Lower leg skin (tissue), 4 donors: ENCODE measurements at regions not wholly inside any gene's neighbourhood (a gene's known extent, or its start where the extent isn't known, plus 50 kb on each side); places are given as distances from the start of the nearest gene placed in this dataset.

Experiments
- DNase-seq, 2 donors: peaks; one replicate each; pipeline ENCODE4 v3.0.0-alpha.2; 2019; ENCODE audit warnings: low spot score in 2 of 2
- H3K4me3 ChIP-seq: fragments of 200-600 bp; sonication (generic); 2 replicates; pipeline ENCODE4 v1.5.1; 2017; ENCODE audit warnings: mild to moderate bottlenecking, low read depth; ENCODE audit not compliant: poor library complexity, severe bottlenecking
- POLR2A ChIP-seq, 2 donors: fragments of 450-650 bp; IDR thresholded peaks; one replicate each; pipeline ENCODE4 v1.6.1; 2016 to 2017; ENCODE audit warnings: antibody characterized with exemption in 2 of 2, mild to moderate bottlenecking in 1 of 2, moderate library complexity in 1 of 2
- WGBS, 2 donors: methylation state at CpG; one replicate each; pipeline ENCODE4 v1.1.5; 2018; 5-methylcytosine and 5-hydroxymethylcytosine counted together
- intact Hi-C: fragments of 100-400 bp; cut with DNase I; formaldehyde crosslinking; loops from one replicate; pipeline ENCODE4 v1.15.0; 2023; ENCODE audit warnings: low total_unique reads
- TF ChIP-seq, protein P1 (sequence below), 3 donors: fragments of 450-650 bp; IDR thresholded peaks; one replicate each; pipeline ENCODE4 v1.5.1; 2016; ENCODE audit warnings: antibody characterized with exemption in 3 of 3, mild to moderate bottlenecking in 3 of 3, moderate library complexity in 2 of 3

DNA sequence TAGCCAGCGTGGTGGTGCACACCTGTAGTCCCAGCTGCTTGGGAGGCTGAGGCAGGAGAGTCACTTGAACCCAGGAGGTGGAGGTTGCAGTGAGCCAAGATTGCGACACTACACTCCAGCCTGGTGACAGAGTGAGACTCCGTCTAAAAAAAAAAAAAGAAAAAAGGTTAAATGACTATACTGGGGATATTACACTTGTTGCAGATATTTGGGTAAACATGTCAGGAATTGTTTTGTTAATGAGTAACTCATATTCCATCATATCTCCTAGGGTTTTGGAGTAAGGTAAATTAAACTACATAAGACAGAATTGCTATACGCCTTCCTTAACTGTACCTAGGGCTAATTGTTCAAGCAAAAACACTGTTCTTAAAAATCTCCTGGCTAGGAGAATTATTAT, 291.4 kb upstream of the IGFBP7 start:
- no peak for DNase-seq
- 88 to 90% methylated on average over 4 of the region's 4 CpGs for WGBS, 2 donors
- TF ChIP-seq POLR2A (IDR thresholded peaks at IDR 0.05): no peak
- TF ChIP-seq, protein P1, sequence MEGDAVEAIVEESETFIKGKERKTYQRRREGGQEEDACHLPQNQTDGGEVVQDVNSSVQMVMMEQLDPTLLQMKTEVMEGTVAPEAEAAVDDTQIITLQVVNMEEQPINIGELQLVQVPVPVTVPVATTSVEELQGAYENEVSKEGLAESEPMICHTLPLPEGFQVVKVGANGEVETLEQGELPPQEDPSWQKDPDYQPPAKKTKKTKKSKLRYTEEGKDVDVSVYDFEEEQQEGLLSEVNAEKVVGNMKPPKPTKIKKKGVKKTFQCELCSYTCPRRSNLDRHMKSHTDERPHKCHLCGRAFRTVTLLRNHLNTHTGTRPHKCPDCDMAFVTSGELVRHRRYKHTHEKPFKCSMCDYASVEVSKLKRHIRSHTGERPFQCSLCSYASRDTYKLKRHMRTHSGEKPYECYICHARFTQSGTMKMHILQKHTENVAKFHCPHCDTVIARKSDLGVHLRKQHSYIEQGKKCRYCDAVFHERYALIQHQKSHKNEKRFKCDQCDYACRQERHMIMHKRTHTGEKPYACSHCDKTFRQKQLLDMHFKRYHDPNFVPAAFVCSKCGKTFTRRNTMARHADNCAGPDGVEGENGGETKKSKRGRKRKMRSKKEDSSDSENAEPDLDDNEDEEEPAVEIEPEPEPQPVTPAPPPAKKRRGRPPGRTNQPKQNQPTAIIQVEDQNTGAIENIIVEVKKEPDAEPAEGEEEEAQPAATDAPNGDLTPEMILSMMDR (IDR thresholded peaks at IDR 0.05): no peak
- no peak overlapping the region for H3K4me3 ChIP-seq
- intact Hi-C loops: no loop called here

DNA sequence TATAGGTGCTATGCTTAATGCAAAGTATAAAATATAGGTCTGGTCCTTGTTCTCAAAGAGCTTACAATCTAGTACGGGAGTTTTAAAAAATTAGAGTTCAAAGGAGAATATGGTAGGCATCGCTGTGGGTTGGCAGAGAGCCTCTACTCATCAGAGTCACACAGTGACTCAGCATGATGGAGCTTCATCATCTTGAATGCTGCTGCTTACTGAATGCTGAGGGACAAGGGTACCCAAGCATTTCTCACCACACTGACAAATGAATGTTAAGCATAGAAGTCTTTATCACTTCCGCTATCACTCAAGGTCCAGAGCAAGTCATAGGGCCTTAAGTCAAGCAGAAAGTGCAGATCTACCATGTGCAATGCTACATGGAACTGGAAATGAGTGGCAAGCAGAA, 268.6 kb upstream of the IGFBP7 start:
- 88 to 97% methylated on average over 3 of the region's 3 CpGs for WGBS, 2 donors
- no peak overlapping the region for H3K4me3 ChIP-seq
- TF ChIP-seq, protein P1 (IDR thresholded peaks at IDR 0.05): no peak
- no peak for TF ChIP-seq POLR2A (IDR thresholded peaks at IDR 0.05)
- DNase-seq: no peak
- intact Hi-C loops: no loop called here

DNA sequence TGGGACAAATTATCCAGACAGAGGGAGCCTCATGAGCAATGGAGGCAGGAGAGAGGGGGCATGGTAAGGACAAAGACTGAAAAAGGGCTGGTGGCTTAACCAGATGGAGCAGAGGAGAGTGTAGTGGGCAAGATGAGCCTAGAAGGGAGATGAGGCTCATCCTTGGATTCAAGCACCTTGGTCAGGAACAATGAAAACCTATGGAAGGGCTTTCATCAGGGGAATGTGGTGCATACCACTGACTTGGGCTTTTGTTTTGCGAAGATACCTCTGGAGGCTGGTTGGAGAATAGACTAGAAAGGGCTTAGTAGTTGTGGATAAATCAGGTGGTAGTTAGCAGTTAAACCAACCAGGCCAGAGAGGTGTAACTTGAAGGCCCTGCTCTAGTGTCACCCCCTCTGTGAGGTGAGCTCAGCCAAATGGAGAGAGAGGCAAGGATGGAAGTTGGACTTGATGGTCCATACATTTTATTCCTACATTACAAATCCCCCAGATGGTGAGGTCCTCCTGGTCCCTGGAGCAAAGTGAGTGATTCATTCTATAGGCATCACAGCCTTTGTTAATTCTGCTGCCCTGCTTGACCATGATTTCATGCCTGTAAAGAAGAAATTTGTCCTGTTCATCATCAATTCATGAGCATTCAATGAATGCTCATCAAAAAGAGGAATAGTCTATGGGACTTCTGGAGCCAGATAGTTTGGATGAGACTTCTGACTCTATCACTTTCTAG, 264.8 kb upstream of the IGFBP7 start:
- 96 to 100% methylated on average over 1 of the region's 1 CpG for WGBS, 2 donors
- no peak for TF ChIP-seq POLR2A (IDR thresholded peaks at IDR 0.05)
- TF ChIP-seq, protein P1 (IDR thresholded peaks at IDR 0.05): no peak

DNA sequence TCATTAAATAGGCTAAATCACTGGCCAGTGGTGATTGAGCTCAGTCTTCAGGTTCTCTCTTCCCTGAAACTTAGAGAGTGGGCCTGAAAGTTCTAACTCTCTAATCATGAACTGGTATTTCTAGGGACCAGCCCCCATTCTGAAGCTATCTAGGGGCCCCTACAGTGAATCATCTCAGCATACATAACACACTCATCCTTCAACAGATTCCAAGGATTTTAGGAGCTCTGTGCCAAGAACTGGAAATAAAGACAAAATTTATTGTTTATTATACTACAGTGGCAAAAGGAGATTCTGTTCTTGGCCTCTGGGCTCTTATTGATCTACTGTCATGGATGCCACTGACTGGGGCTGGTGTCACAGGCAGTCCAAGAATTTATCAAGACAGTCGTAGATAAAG, 263.8 kb upstream of the IGFBP7 start:
- TF ChIP-seq POLR2A (IDR thresholded peaks at IDR 0.05): no peak
- TF ChIP-seq, protein P1 (IDR thresholded peaks at IDR 0.05): no peak
- 90 to 94% methylated on average over 1 of the region's 1 CpG for WGBS, 2 donors

More for the DNA sequence above, 264.8 kb upstream of the IGFBP7 start:
- DNase-seq: no peak
- intact Hi-C loops: no loop called here
- no peak overlapping the region for H3K4me3 ChIP-seq

DNA sequence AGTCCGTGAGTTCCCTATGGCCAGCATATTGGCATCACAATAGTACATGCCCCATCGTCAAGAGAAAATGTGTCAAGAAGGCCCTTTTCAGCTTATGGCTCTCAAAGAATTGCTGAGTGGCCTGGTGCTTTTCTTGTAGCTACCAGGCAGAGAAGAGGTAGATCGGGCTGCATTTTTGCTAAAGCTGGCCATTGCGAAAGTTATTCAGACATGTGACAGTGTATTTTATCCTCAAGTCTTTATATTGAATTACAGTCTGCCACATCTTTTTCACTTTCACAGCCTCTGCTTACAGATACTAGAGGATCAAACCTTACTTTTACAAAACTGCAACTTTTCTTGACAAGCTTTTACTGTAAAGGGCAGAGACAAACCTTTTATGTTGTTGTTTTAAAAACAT, 261.5 kb upstream of the IGFBP7 start:
- no peak for DNase-seq
- WGBS, 2 donors: 79 to 85% methylated on average over 4 of the region's 4 CpGs
- H3K4me3 ChIP-seq: no peak overlapping the region
- intact Hi-C loops: no loop called here
- TF ChIP-seq, protein P1 (IDR thresholded peaks at IDR 0.05): no peak
- TF ChIP-seq POLR2A (IDR thresholded peaks at IDR 0.05): no peak

More for the DNA sequence above, 263.8 kb upstream of the IGFBP7 start:
- intact Hi-C loops: no loop called here
- no peak overlapping the region for H3K4me3 ChIP-seq
- DNase-seq: no peak

DNA sequence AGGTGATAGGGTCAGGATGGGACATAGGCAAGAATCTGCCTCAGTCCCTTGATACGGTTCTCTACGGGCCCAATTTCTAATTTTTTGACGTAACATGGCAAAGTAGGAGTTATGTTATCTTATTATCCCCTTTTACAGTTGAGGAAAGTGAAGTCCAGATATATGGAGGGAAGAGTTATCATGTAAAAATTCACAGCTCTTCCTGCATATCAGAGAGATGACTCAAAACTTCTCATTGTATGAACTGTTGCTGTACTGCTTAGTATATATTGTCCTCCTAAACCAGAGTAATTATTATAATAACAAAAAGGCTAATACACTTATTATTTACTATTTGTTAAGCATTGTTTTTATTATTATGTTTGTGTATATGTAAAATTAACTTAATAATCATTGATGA, 260.5 kb upstream of the IGFBP7 start:
- no peak for DNase-seq
- intact Hi-C loops: no loop called here
- TF ChIP-seq, protein P1 (IDR thresholded peaks at IDR 0.05): no peak
- no peak for TF ChIP-seq POLR2A (IDR thresholded peaks at IDR 0.05)
- WGBS, 2 donors: 88 to 90% methylated on average over 3 of the region's 3 CpGs
- no peak overlapping the region for H3K4me3 ChIP-seq
